HUES64 (cell line): ENCODE measurements at regions not wholly inside any gene's neighbourhood (a gene's known extent, or its start where the extent isn't known, plus 50 kb on each side); places are given as distances from the start of the nearest gene placed in this dataset.

Experiments used
- H3K27ac ChIP-seq: 2 replicates; pipeline ENCODE4 v1.7.0; 2013; ENCODE audit warnings: low read depth, low read length, inconsistent platforms
- H3K27me3 ChIP-seq: 2 replicates; pipeline ENCODE4 v1.6.1; 2013; ENCODE audit warnings: mild to moderate bottlenecking, low read length; ENCODE audit not compliant: insufficient read depth
- H3K36me3 ChIP-seq: 2 replicates; pipeline ENCODE4 v1.6.1; 2013; ENCODE audit warnings: mild to moderate bottlenecking, low read length; ENCODE audit not compliant: insufficient read depth
- H3K4me1 ChIP-seq: 2 replicates; pipeline ENCODE4 v1.6.1; 2013; ENCODE audit warnings: mild to moderate bottlenecking, low read length, moderate library complexity; ENCODE audit not compliant: insufficient read depth
- H3K4me3 ChIP-seq: 2 replicates; pipeline ENCODE4 v1.5.1; 2013; ENCODE audit warnings: mild to moderate bottlenecking, low read length, moderate library complexity
- H3K9ac ChIP-seq: 2 replicates; pipeline ENCODE4 v1.6.1; 2013; ENCODE audit warnings: mild to moderate bottlenecking, low read depth, low read length
- H3K9me3 ChIP-seq: 2 replicates; pipeline ENCODE4 v1.6.1; 2013; ENCODE audit warnings: low read depth, low read length; ENCODE audit not compliant: insufficient read depth
- WGBS: fragments of 150-250, 120-280 bp; methylation state at CpG from one replicate; pipeline ENCODE4 v1.1.7; 2013; ENCODE audit warnings: missing lambda C conversion rate; 5-methylcytosine and 5-hydroxymethylcytosine counted together

DNA sequence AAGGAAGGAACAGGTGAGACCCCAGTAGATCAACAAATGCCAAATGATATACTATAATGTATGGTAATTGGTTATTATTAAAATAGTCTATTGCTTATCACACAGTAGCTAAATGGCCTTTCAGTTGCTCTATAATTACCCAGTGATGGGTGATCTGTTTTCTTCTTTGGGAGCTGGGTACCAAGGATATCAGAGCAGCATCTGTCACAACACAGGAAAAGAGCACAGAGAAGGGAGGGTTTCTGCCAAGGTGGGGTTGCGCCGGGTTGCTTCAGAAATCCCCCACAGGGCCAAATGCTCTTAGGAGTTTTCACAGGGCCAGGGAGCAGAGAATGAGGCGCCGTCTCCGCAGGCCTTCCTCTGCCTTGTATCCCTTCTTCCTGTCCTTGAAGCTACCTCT is 469.4 kb downstream of the INSC start:
- Histone ChIP-seq H3K4me3 (no peak overlapping the region), H3K36me3 (no peaks in the 10 kb centered on the region), H3K9me3 (no peaks in the 10 kb centered on the region), H3K9ac (no peak overlapping the region), H3K4me1 (peaks cover 1% of the 10 kb centered on the region; the same call in 1 of the 2 replicates), H3K27ac (no peak overlapping the region), H3K27me3 (no peaks in the 10 kb centered on the region)
- WGBS: 95% methylated on average over 5 of the region's 5 CpGs

DNA sequence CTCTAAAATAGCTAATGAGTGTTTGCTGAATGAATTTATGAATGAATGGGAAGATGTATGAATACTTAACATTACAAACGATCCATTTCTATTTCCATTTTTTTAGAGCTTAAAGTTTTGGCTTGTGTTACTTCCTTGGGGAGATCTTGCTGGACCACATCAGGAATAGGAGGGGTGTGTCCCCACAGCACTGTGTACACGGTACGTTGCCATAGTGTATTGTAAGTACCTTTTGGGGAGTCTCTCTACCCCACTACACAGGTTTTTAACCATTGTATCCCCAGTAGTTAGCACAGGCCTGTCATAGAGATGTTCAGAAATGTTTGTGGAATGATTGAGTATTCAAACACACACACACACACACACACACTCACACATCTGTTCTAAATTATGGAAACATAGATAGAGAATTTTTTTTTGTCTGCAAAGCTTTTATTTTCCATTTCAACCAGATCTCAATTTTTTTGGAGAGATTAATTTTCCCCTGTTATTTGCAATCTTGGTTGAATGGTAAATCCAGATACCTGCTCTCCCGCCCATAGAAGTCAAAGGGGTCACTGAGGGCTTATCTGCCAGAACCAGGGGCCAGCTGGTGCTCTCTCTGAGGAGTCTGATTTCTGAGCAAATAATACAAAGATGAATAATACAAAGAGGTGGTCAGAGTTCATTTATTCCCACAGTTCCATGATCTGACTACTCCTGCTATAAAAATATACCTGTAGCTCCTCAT is 471.0 kb downstream of the INSC start:
- 100% methylated on average over 1 of the region's 4 CpGs for WGBS
- no peak overlapping the region for H3K27ac ChIP-seq
- no peak overlapping the region for H3K9ac ChIP-seq
- peaks cover 6% of the 10 kb centered on the region; the same call in 1 of the 2 replicates for H3K4me1 ChIP-seq
- H3K4me3 ChIP-seq: no peak overlapping the region
- H3K27me3 ChIP-seq: no peaks in the 10 kb centered on the region
- no peaks in the 10 kb centered on the region for H3K36me3 ChIP-seq
- no peaks in the 10 kb centered on the region for H3K9me3 ChIP-seq

DNA sequence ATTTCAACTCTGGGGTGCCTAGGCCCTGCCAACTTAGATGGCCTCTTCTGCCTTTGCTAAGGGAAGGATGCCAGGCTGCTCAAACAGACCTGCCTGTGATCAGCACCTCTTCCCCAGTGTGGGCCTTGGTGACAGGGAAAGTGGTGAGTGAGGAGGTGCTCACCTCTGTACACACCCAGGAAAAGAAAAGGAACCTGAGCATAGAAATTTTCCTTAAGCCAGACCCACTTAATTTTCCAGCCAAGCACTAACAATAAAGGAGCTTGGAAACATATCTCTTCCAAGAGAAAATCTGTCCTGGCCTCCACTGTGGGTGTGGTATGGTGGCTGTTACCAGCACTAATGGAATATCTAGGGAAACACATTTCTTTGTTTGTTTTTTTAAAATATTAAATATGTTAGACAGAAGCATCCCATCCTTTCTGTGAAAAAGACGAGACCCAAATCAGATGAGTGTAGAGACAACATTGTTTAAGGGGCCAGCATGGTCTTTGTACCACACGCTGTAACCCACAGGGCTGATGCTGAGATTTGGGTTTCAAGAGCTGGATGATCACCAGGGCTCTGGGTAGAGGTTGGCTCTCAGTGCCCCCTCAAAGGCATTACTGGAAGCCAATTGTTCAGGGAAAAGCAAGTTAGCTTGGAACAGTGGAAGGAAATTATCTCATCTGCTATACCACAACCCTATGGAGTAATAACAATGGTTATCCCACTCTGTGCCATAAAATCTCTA is 472.2 kb downstream of the INSC start:
- H3K9me3 ChIP-seq: no peaks in the 10 kb centered on the region
- WGBS: 94% methylated on average over 2 of the region's 2 CpGs

DNA sequence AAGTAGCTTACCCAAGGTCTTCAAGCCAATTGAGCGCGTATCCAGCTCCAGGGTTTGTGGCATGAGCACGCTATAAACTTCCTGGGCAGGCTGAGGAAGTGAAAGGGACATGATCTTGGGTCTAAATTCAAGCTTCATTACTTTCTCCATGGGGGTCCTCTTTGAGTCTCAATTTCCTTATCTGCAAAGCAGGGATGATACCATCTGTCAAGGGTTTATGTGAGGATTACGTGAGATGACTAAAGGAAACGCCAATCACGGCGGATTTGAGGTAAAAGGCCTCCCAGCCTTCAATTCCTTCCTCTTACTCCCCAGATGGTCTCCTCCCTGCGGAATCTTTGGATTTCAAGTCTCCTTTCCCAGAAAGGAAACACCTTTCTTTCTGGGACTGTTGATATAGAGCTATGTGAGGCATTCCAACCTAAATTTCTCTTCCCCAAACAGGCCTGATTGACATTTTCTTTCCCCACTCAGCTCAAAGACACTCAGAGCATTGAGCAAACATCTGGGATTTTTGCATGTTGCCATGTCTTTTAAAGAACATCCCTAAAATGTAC is 474.4 kb downstream of the INSC start:
- Histone ChIP-seq H3K9ac (no peak overlapping the region), H3K4me1 (peaks cover 6% of the 10 kb centered on the region; the same call in 1 of the 2 replicates), H3K36me3 (no peaks in the 10 kb centered on the region), H3K27me3 (no peaks in the 10 kb centered on the region), H3K27ac (no peak overlapping the region), H3K4me3 (no peak overlapping the region), H3K9me3 (no peaks in the 10 kb centered on the region)
- WGBS: 82% methylated on average over 8 of the region's 8 CpGs

More for the DNA sequence above, 472.2 kb downstream of the INSC start:
- no peak overlapping the region for H3K27ac ChIP-seq
- no peaks in the 10 kb centered on the region for H3K27me3 ChIP-seq
- no peak overlapping the region for H3K9ac ChIP-seq
- no peaks in the 10 kb centered on the region for H3K36me3 ChIP-seq
- peaks cover 6% of the 10 kb centered on the region; the same call in 1 of the 2 replicates for H3K4me1 ChIP-seq
- H3K4me3 ChIP-seq: no peak overlapping the region

DNA sequence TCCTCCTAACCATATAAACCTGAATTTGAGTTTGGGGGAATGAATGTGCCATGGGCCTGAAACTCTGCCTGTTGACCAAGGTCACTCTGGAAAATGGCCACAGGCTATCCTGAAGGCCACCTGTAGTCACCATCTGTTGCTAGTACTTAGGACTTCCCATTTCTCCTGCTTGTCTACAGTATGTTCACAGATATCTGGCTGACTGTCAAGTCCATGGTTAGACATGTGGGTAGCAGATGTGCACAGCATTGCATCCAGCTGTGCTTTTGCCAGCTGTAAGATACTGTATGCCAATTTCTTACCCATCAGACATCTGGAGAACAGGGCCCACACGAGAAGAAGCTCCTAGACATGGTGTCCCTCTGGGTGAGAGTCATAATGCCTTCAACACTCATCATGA is 475.4 kb downstream of the INSC start:
- WGBS: 90% methylated on average over 1 of the region's 1 CpG
- Histone ChIP-seq H3K27me3 (no peaks in the 10 kb centered on the region), H3K4me1 (peaks cover 9% of the 10 kb centered on the region), H3K4me3 (no peak overlapping the region), H3K27ac (no peak overlapping the region), H3K9ac (no peak overlapping the region), H3K9me3 (peaks cover 5% of the 10 kb centered on the region; the same call in 1 of the 2 replicates), H3K36me3 (no peaks in the 10 kb centered on the region)

DNA sequence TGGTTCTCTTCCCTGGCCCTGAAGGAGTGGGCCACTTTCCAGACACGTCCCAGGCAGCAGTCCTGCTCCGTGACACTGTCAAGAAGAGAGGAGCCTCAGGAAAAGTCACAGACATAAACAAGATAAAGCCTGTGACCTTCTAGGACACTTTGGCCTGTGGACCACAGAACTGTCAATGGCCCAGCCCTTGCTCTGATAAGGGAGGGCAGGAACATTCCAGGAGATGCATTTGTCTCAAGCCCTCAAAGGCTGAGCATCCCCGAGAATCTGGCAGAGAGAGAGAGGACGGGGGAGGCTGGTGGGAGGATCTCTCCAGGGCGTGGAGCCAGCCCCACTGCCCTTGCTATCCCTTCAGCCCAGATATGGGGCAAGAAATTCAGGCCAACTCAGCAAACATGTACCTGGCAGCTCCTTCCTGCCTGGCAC is 476.4 kb downstream of the INSC start:
- Histone ChIP-seq H3K4me1 (peaks cover 9% of the 10 kb centered on the region), H3K27ac (no peak overlapping the region), H3K4me3 (no peak overlapping the region), H3K9ac (no peak overlapping the region), H3K36me3 (no peaks in the 10 kb centered on the region), H3K27me3 (no peaks in the 10 kb centered on the region), H3K9me3 (peaks cover 7% of the 10 kb centered on the region; the same call in 1 of the 2 replicates)
- 80% methylated on average over 5 of the region's 5 CpGs for WGBS

DNA sequence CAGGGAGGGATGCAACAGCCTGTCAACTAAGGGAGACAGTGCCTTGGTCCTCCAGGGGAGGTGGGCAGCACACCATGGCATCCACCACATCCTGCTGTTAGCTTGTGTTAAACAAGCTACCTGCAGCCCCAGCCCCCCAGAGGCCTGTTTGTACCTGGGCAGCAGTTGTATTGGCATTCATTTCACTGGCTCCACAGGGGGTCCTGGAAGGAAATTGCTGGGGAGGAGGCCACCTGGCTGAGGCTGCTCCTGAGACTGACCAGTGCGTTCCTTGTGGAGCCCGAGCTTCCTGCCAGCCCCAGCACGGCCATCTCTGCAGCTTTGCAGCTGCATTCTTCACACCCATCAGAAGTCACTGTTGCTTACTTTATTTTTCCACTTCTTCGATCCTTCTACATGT is 479.9 kb downstream of the INSC start:
- Histone ChIP-seq H3K9ac (no peak overlapping the region), H3K27ac (no peak overlapping the region), H3K4me1 (peaks cover 4% of the 10 kb centered on the region), H3K36me3 (no peaks in the 10 kb centered on the region), H3K27me3 (no peaks in the 10 kb centered on the region), H3K4me3 (no peak overlapping the region), H3K9me3 (peaks cover 7% of the 10 kb centered on the region; the same call in 1 of the 2 replicates)
- WGBS: 89% methylated on average over 4 of the region's 4 CpGs

DNA sequence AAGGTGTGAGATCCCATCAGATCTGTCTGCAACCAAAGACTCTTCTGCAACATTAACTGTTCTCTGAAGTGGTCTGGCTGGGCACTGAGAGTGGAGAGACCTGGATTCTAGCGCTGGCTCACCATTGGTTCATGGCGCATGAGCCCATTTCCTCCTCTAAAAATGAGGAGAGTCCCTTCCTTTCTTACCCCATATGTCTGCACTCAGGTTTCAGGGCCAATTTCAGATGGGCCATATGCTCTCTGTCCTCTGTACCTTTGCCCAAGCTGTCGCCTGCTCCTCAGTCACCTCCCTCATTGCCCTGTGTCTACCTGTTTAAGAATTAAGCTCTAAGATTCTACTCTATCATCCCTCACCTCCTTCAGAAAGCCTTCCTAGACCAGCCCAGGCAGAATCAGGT is 484.7 kb downstream of the INSC start:
- H3K4me1 ChIP-seq: peaks cover 1% of the 10 kb centered on the region; the same call in 1 of the 2 replicates
- H3K27ac ChIP-seq: no peak overlapping the region
- peaks cover 7% of the 10 kb centered on the region; the same call in 1 of the 2 replicates for H3K9me3 ChIP-seq
- no peaks in the 10 kb centered on the region for H3K27me3 ChIP-seq
- WGBS: 91% methylated on average over 3 of the region's 3 CpGs
- H3K36me3 ChIP-seq: no peaks in the 10 kb centered on the region
- H3K4me3 ChIP-seq: no peak overlapping the region
- H3K9ac ChIP-seq: no peak overlapping the region

DNA sequence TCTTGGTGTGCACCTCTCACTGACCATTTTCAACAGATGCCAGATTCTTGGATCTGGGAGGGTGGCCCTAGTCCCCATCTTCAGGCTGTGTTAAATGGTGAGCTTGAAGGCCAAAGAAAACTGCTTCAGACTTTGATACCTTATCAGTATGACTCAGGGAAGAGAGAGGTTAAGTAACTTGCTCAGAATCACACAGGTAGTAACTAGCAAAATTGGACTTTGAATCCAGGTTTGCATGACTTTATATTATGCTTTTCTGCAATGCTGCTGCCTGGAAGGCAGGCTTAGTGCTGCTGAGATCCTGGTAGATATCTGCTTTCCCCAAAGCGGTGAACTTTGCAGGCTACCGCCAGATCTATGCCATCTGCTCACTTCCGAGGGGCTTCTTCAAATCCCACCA is 487.3 kb downstream of the INSC start:
- Histone ChIP-seq H3K4me1 (peaks cover 4% of the 10 kb centered on the region), H3K27ac (no peak overlapping the region), H3K9me3 (no peaks in the 10 kb centered on the region), H3K27me3 (no peaks in the 10 kb centered on the region), H3K4me3 (no peak overlapping the region), H3K36me3 (no peaks in the 10 kb centered on the region), H3K9ac (no peak overlapping the region)
- 95% methylated on average over 3 of the region's 3 CpGs for WGBS

DNA sequence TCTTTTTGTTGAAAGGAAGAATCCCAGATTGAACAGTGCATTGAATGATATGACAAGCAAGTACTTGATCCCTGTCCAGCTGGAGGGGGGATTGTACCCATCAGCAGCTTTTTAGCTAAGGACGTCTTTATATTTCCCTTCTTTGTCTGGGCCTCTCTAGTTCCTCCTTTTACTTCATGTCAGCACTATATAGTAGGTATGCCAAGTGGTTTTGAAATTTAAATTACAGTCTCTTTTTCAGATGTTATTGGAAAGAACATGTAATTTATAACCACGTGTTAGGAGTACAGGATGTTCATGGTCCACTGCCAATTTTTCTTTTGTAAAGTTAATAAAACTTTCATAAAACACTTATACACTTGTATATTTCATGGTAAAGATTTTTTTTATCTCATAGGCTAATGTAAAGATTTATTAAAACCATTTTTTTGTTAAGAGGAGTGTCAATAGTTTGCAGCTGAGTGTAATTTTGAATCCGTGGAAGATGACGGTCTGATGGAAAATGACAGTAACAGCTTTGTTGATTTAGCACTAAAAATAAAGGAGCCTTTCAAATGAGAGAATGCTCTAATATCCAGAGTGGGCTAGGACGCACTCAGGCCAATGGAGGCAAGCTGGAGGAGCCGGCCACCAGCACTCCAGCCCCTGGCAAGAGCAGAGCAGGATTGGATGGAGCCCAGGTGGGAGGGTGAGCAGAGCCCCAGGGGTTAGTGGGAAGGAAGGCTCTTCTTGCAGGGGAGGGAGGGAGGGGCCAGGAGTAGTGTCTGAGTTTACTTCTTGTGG is 488.3 kb downstream of the INSC start:
- Histone ChIP-seq H3K4me1 (peaks cover 13% of the 10 kb centered on the region), H3K27me3 (no peaks in the 10 kb centered on the region), H3K9me3 (no peaks in the 10 kb centered on the region), H3K4me3 (no peak overlapping the region), H3K36me3 (no peaks in the 10 kb centered on the region), H3K27ac (no peak overlapping the region), H3K9ac (no peak overlapping the region)
- WGBS: 86% methylated on average over 4 of the region's 6 CpGs
